ENCODE measurements at regions not wholly inside any gene's neighbourhood (a gene's known extent, or its start where the extent isn't known, plus 50 kb on each side); places are given as distances from the start of the nearest gene placed in this dataset.

DNA sequence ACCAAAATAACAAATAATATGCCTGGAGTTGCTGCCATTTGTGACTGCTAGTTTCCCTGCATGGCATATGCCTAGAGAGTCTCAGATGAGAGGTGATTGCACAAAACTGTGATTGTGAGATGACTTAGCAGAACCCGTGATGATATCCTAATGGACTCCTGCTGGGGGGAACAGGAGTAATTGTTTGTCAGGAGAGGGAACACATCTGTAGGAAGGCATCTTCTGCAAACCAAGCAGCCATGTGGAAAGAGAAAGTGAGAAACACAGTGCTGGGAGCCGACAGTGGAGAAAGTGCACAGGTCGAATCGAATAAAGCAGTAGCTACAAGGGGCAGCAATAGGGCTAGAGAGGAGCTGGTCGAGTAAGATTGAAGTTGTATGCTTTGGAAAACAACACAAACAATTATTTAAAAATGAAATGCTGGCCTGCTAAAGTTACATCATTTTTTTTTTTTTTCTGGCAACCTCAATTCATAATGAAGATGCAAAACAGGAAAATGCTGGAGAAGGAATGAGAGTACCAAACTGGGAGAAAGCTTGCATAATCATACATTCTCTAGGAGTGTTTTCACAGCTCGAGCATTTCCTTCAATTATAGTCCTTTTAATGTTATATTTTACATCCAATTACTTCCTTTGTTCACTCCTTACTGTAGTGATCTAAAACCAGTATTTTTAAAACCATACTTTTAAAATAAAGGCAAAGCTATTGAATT lies 494.2 kb upstream of the AGTR1 start:
- no peak for DNase-seq (ENCODE audit: extremely low spot score)
- Histone ChIP-seq H3K4me1 (peaks cover 0 to 7% (median 0%) of the 10 kb centered on the region in 4 donors), H3K4me3 (no peak overlapping the region), H3K27me3 (no peaks in the 10 kb centered on the region), H3K27ac (replicated peaks in 1 of 4) (no peak overlapping the region), H3K36me3 (no peaks in the 10 kb centered on the region), H3K9me3 (no peaks in the 10 kb centered on the region)
- 57% methylated on average over 6 of the region's 6 CpGs for WGBS
- TF ChIP-seq POLR2AphosphoS5 (IDR thresholded peaks at IDR 0.05) (no peak), CTCF (IDR thresholded peaks at IDR 0.05) (no peak), POLR2A (IDR thresholded peaks at IDR 0.05; ENCODE audit: low read depth) (no peak), EP300 (IDR thresholded peaks at IDR 0.05) (no peak)
- intact Hi-C loops (cut with DNase I), result no loop called here

GRCh38 chr3:148204131-148204530 lies 493.6 kb upstream of the AGTR1 start:
- no peak overlapping the region for H3K4me3 ChIP-seq
- no peak for TF ChIP-seq POLR2AphosphoS5 (IDR thresholded peaks at IDR 0.05)
- no peak for TF ChIP-seq POLR2A (IDR thresholded peaks at IDR 0.05; ENCODE audit: low read depth)
- whole genome bisulfite sequencing, result 69% methylated on average over 1 of the region's 1 CpG
- no peak overlapping the region for H3K27ac ChIP-seq (replicated peaks in 1 of 4)
- no peaks in the 10 kb centered on the region for H3K36me3 ChIP-seq
- intact Hi-C loops (cut with DNase I), result no loop called here
- no peak for DNase-seq (ENCODE audit: extremely low spot score)
- no peaks in the 10 kb centered on the region for H3K9me3 ChIP-seq
- peaks cover 0 to 7% (median 0%) of the 10 kb centered on the region in 4 donors for H3K4me1 ChIP-seq
- no peaks in the 10 kb centered on the region for H3K27me3 ChIP-seq

- no peak for TF ChIP-seq CTCF (IDR thresholded peaks at IDR 0.05)
- no peak for TF ChIP-seq EP300 (IDR thresholded peaks at IDR 0.05)
- no peak for TF ChIP-seq POLR2A (IDR thresholded peaks at IDR 0.05; ENCODE audit: low read depth)
- no peak for TF ChIP-seq POLR2AphosphoS5 (IDR thresholded peaks at IDR 0.05)
- 78% methylated on average over 2 of the region's 2 CpGs for WGBS
- intact Hi-C loops (cut with DNase I), result no loop called here
- Histone ChIP-seq H3K27ac (replicated peaks in 1 of 4) (no peak overlapping the region), H3K4me3 (no peak overlapping the region), H3K27me3 (no peaks in the 10 kb centered on the region), H3K4me1 (peaks cover 0 to 7% (median 0%) of the 10 kb centered on the region in 4 donors), H3K9me3 (no peaks in the 10 kb centered on the region), H3K36me3 (no peaks in the 10 kb centered on the region)
- DNase-seq (ENCODE audit: extremely low spot score), result no peak
Measured at GRCh38 chr3:148205977-148206376, 491.7 kb upstream of the AGTR1 start.

GRCh38 chr3:148206446-148206845 lies 491.3 kb upstream of the AGTR1 start:
- Histone ChIP-seq H3K4me3 (no peak overlapping the region), H3K27me3 (no peaks in the 10 kb centered on the region), H3K4me1 (peaks cover 0 to 7% (median 0%) of the 10 kb centered on the region in 4 donors), H3K27ac (replicated peaks in 1 of 4) (no peak overlapping the region), H3K9me3 (no peaks in the 10 kb centered on the region), H3K36me3 (no peaks in the 10 kb centered on the region)
- no peak for DNase-seq (ENCODE audit: extremely low spot score)
- TF ChIP-seq EP300 (IDR thresholded peaks at IDR 0.05), result no peak
- TF ChIP-seq CTCF (IDR thresholded peaks at IDR 0.05), result no peak
- no peak for TF ChIP-seq POLR2AphosphoS5 (IDR thresholded peaks at IDR 0.05)
- no peak for TF ChIP-seq POLR2A (IDR thresholded peaks at IDR 0.05; ENCODE audit: low read depth)
- intact Hi-C loops (cut with DNase I), result no loop called here
- 59% methylated on average over 1 of the region's 1 CpG for WGBS

DNA sequence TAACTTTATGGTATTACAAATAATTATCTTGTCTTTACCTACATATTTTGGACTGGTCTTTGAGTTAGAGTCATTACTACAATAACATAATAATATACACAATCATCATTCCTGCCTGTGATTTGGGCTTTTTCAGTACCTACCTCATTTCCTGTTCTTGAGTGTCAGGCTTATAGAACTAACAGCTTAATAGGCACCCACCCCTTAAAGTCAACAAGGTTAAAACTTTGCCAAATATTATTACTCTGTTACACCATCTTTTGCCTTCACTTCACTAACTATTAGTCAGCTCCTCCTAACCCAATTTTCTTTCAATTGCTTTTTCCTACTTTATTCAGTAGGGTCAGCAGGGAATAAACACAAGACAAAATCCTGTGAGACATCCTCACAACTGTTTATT lies 488.7 kb upstream of the AGTR1 start:
- Histone ChIP-seq H3K4me3 (no peak overlapping the region), H3K9me3 (no peaks in the 10 kb centered on the region), H3K27ac (replicated peaks in 1 of 4) (no peak overlapping the region), H3K27me3 (no peaks in the 10 kb centered on the region), H3K36me3 (no peaks in the 10 kb centered on the region), H3K4me1 (no peaks in the 10 kb centered on the region)
- TF ChIP-seq EP300 (IDR thresholded peaks at IDR 0.05), result no peak
- TF ChIP-seq POLR2AphosphoS5 (IDR thresholded peaks at IDR 0.05), result no peak
- TF ChIP-seq POLR2A (IDR thresholded peaks at IDR 0.05; ENCODE audit: low read depth), result no peak
- TF ChIP-seq CTCF (IDR thresholded peaks at IDR 0.05), result no peak
- intact Hi-C loops (cut with DNase I), result no loop called here
- DNase-seq (ENCODE audit: extremely low spot score), result no peak
